Umbilical cord (tissue), 1 donor: ENCODE measurements at regions not wholly inside any gene's neighbourhood (a gene's known extent, or its start where the extent isn't known, plus 50 kb on each side); places are given as distances from the start of the nearest gene placed in this dataset.

ENCODE experiments used
- DNase-seq: peaks from one replicate; pipeline ENCODE4 v3.0.0-alpha.2; 2015; ENCODE audit warnings: low spot score

GRCh38 chr2:145617906-145618305 lies 1098.0 kb upstream of the ZEB2 start:
- DNase-seq, result no peak

DNA sequence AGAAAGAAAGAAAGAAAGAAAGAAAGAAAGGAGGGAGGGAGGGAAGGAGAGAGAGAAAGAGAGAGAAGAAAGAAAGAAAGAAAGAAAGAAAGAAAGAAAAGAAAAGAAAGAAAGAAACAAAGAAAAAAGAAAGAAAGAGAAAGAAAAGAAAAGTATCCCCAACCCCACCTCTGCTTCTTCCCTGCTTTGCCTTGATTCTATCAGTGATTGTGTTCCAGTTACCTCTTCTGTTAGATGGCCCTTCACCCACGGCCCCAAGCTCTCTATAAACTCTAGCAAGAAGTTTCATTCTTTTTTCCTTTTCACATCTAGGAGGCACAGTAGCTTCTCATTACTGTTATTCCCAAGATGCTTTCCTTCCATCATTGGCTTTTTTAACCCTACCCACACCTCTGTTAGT lies 1097.5 kb upstream of the ZEB2 start:
- DNase-seq, result no peak

GRCh38 chr2:145615626-145616025 lies 1095.7 kb upstream of the ZEB2 start:
- no peak for DNase-seq

GRCh38 chr2:145609951-145610350 lies 1090.0 kb upstream of the ZEB2 start:
- no peak for DNase-seq

GRCh38 chr2:145601361-145601925 lies 1081.5 kb upstream of the ZEB2 start:
- DNase-seq, result no peak

DNA sequence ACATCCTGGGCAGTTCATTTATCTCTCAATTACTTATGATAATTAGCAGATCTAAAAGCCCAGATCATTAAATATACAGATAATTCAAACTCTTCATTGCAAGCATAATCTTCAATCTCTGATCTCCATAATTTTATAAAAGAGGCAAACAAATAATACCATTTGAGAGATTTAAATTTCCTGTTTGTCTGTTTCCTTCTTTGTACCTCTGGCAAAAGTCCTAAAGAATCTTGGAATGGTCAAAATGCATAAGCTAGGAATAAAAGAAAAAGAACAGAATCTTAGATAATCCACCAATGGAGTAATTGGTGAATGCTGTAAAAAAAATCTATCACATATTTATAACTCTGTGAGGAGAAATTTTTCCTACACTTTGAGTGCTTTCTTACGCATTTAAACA lies 1080.9 kb upstream of the ZEB2 start:
- no peak for DNase-seq

- DNase-seq, result peak; percentile 87
These were observed 1079.8 kb upstream of the ZEB2 start for GRCh38 chr2:145599756-145600155.

DNA sequence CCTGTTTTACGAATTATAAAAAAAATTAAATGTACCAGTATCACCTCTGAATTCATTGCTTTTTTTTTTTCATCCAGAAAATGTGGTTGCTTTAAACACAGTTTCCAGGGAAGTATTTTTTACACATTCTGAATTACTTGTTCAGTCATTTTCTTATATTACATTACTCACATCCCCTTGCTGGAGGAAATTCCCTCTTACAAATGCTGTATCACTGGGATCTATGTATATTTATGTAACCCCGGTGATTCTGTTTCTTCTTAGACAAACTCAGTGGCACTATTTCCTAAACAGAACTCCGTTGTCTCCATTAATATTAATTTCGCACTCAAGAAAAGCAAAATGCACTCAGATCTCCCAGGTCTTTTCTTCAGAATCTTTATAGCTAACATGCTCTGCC lies 1078.5 kb upstream of the ZEB2 start:
- DNase-seq, result no peak

DNA sequence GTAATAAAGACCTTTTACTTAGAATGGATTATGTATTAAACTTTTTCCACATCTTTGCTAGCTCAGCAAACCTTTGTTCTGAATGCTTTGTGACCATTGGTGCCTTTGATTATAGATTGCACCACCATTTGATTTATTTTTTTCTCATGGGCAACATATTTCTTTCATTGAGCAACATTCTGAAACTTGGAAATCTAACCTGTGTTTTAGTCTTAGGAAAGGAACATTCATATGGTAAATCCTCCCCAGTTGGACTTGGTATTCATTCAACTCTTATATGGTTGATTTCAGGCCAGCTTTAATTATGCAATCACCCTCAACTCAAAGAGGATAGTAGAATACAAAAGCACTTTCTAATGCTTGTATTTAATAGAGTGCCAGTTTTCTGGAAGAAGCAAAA lies 1077.9 kb upstream of the ZEB2 start:
- DNase-seq, result peak; percentile 67

DNA sequence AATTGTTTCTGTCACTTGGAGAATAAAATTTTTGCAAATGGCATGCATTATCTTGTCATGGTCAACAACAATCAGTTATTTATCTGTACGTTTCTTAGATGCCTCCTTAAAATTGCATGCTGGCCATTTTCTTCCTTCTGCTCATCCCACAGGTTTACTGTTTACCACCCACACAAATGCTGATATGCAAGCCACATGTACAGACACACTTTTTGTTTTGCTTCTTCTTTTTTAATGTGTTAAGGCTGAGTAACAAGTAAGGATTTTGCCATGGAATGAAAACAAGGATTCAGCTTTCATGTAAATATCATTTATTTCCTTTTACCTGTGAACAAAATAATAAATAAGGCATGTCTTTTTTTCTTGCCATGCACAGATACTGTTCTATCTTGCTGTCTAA lies 1077.1 kb upstream of the ZEB2 start:
- DNase-seq, result no peak

- no peak for DNase-seq
These were observed 1076.5 kb upstream of the ZEB2 start for GRCh38 chr2:145596416-145596815.

- DNase-seq, result no peak
These were observed 1075.4 kb upstream of the ZEB2 start for GRCh38 chr2:145595296-145595695.

GRCh38 chr2:145593991-145594614 lies 1074.2 kb upstream of the ZEB2 start:
- DNase-seq, result peak; percentile 89

- no peak for DNase-seq
These were observed 1073.4 kb upstream of the ZEB2 start for GRCh38 chr2:145593280-145593679.

GRCh38 chr2:145592361-145592760 lies 1072.4 kb upstream of the ZEB2 start:
- no peak for DNase-seq

GRCh38 chr2:145591109-145591809 lies 1071.3 kb upstream of the ZEB2 start:
- no peak for DNase-seq

GRCh38 chr2:145587922-145588321 lies 1068.0 kb upstream of the ZEB2 start:
- DNase-seq, result no peak

- no peak for DNase-seq
These were observed 1064.4 kb upstream of the ZEB2 start for GRCh38 chr2:145584353-145584752.

GRCh38 chr2:145573608-145574007 lies 1053.7 kb upstream of the ZEB2 start:
- DNase-seq, result no peak

GRCh38 chr2:145572238-145572637 lies 1052.3 kb upstream of the ZEB2 start:
- no peak for DNase-seq

GRCh38 chr2:145569108-145569507 lies 1049.2 kb upstream of the ZEB2 start:
- no peak for DNase-seq

- peak; percentile 82 for DNase-seq
These were observed 1044.1 kb upstream of the ZEB2 start for GRCh38 chr2:145563741-145564615.
